Gastroesophageal sphincter (tissue), 4 donors: ENCODE measurements at regions not wholly inside any gene's neighbourhood (a gene's known extent, or its start where the extent isn't known, plus 50 kb on each side); places are given as distances from the start of the nearest gene placed in this dataset.
"Not testable (repeated sequence)": the region's sequence is repeated elsewhere in the genome, so short reads cannot be mapped to it uniquely, and the experiment has no call there.

ENCODE experiments used
- ATAC-seq: fragments of 150-250 bp; one replicate; pipeline ENCODE4 v1.9.1; 2016; ENCODE audit warnings: mild to moderate bottlenecking, moderate library complexity
- H3K27ac ChIP-seq, 4 donors: fragments of 200-600 bp; sonication (generic) in 3 of 4; 1 replicate in 3 of 4; 2 replicates in 1 of 4; pipeline ENCODE4 v1.5.1; 2016 to 2019
- H3K27me3 ChIP-seq: fragments of 200-600 bp; sonication (generic); one replicate; pipeline ENCODE4 v1.5.1; 2019
- H3K36me3 ChIP-seq, 2 donors: fragments of 200-600 bp; sonication (generic); one replicate each; pipeline ENCODE4 v1.5.1; 2019; ENCODE audit warnings: control low read depth in 1 of 2
- H3K4me1 ChIP-seq, 3 donors: fragments of 200-600 bp; sonication (generic); 1 replicate in 2 of 3; 2 replicates in 1 of 3; pipeline ENCODE4 v1.5.1; 2016 to 2019; ENCODE audit warnings: control low read depth in 2 of 3
- H3K4me3 ChIP-seq, 2 donors: fragments of 200-600 bp; sonication (generic); one replicate each; pipeline ENCODE4 v1.5.1; 2019; ENCODE audit warnings: mild to moderate bottlenecking in 1 of 2, moderate library complexity in 1 of 2
- H3K9me3 ChIP-seq, 3 donors: fragments of 200-600 bp; sonication (generic); one replicate each; pipeline ENCODE4 v1.5.1; 2017 to 2019; ENCODE audit warnings: control low read depth in 2 of 3
- CTCF ChIP-seq, 4 experiments: fragments of 200-600 bp in 2 of 4; fragments of 450-650 bp in 2 of 4; sonication (generic) in 1 of 4; IDR thresholded peaks; one replicate each; pipeline ENCODE4 v1.5.1; 2017 to 2019; ENCODE audit warnings: antibody characterized with exemption in 4 of 4, mild to moderate bottlenecking in 2 of 4, moderate library complexity in 2 of 4
- EP300 ChIP-seq: sonication (generic); formaldehyde crosslinking; IDR thresholded peaks from one replicate; pipeline ENCODE4 v1.6.1; 2017; ENCODE audit warnings: antibody characterized with exemption, mild to moderate bottlenecking
- POLR2A ChIP-seq, 2 donors: fragments of 450-650 bp; IDR thresholded peaks; one replicate each; pipeline ENCODE4 v1.6.1; 2017; ENCODE audit warnings: antibody characterized with exemption in 2 of 2, mild to moderate bottlenecking in 2 of 2, moderate library complexity in 1 of 2
- POLR2AphosphoS5 ChIP-seq: sonication (generic); formaldehyde crosslinking; IDR thresholded peaks from one replicate; pipeline ENCODE4 v1.6.1; 2017; ENCODE audit warnings: antibody characterized with exemption
- WGBS, 2 donors: methylation state at CpG; one replicate each; pipeline ENCODE4 v1.1.5; 2018; ENCODE audit warnings: low coverage in 1 of 2; 5-methylcytosine and 5-hydroxymethylcytosine counted together

DNA sequence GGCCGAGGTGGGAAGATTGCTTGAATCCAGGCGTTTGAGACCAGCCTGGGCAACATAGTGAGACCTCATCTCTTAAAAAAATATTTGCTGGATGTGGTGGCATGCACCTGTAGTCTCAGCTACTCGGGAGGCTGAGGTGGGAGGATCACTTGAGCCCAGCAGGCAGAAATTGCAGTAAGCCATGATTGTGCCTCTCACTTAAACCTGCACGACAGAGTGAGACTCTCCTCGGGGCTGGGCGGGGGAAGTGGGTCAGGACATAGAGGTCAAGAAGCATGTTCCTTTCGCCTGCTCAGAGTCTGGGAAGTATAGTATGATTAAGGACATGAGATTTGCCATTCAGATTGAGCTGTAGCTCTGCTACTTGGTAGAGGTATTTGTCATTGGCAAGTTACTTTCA, 52.3 kb downstream of the SEPTIN7 start:
- not testable (repeated sequence) for H3K9me3 ChIP-seq, H3K27me3 ChIP-seq, H3K4me3 ChIP-seq, H3K27ac ChIP-seq, H3K36me3 ChIP-seq, ATAC-seq
- H3K4me1 ChIP-seq: peaks cover 0 to 52% (median 3%) of the 10 kb centered on the region in 3 donors
- 92 to 100% methylated on average over 3 to 7 of the region's 7 CpGs for whole genome bisulfite sequencing, 2 donors

GRCh38 chr7:35854311-35854710, 53.5 kb downstream of the SEPTIN7 start:
- H3K27me3 ChIP-seq: no peaks in the 10 kb centered on the region
- H3K4me3 ChIP-seq: no peak overlapping the region
- H3K4me1 ChIP-seq: peaks cover 0 to 41% (median 0%) of the 10 kb centered on the region in 3 donors
- no peak for ATAC-seq
- H3K36me3 ChIP-seq: no peaks in the 10 kb centered on the region
- no peak overlapping the region for H3K27ac ChIP-seq
- peaks cover 0 to 3% (median 0%) of the 10 kb centered on the region in 3 donors for H3K9me3 ChIP-seq
- 25 to 29% methylated on average over 1 of the region's 1 CpG for WGBS, 2 donors
- TF ChIP-seq EP300: no peak
- TF ChIP-seq POLR2A (IDR thresholded peaks at IDR 0.05): no peak
- no peak for TF ChIP-seq POLR2AphosphoS5
- TF ChIP-seq CTCF (IDR thresholded peaks at IDR 0.05): no peak

DNA sequence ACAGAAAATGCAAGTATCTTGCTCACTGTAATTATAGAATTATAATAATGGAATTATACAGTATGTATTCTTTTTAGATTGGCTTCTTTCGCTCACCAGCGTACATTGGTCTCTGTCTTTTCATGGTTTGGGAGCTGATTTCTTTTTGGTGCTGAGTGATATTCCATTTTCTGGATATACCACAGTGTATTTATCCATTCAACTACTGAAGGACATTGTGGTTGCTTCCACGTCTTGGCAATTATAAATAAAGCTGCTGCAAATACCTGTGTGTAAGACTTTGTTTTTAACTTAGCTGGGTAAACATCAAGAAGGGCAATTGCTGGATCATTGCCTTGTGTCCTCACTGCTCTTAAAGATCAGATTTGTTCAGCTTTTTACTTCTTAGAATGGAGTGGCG, 55.3 kb downstream of the SEPTIN7 start:
- Histone ChIP-seq H3K27me3 (no peaks in the 10 kb centered on the region), H3K36me3 (no peaks in the 10 kb centered on the region), H3K27ac (no peak overlapping the region), H3K4me3 (no peak overlapping the region), H3K9me3 (peaks cover 0 to 3% (median 0%) of the 10 kb centered on the region in 3 donors), H3K4me1 (peaks cover 0 to 34% (median 0%) of the 10 kb centered on the region in 3 donors)
- TF ChIP-seq EP300 (no peak), POLR2AphosphoS5 (no peak), POLR2A (IDR thresholded peaks at IDR 0.05) (no peak), CTCF (IDR thresholded peaks at IDR 0.05) (no peak)
- 68 to 75% methylated on average over 4 of the region's 4 CpGs for WGBS, 2 donors
- no peak for ATAC-seq

DNA sequence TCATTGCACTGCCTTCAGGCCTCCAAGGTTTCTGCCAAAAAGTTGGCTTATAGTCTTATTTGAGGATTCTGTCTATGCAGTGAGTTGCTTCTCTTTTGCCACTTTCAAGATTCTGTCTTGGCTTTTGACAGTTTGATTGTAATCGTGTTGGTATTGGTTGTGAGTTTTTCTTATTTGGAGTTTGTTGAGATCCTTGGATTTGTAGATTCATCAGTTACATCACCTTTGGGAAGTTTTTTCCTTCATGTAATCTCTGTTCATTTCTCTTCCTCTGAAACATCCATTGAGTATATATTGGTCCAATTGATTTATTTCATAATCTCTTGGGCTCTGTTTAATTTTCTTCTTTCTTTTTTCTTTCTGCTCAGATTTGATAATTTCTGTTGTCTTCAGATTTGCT, 59.8 kb downstream of the SEPTIN7 start:
- Histone ChIP-seq H3K9me3 (peaks cover 0 to 3% (median 0%) of the 10 kb centered on the region in 3 donors), H3K36me3 (peaks cover 0 to 12% of the 10 kb centered on the region in 2 donors), H3K4me1 (peaks cover 0 to 12% (median 0%) of the 10 kb centered on the region in 3 donors), H3K27me3 (no peaks in the 10 kb centered on the region), H3K4me3 (no peak overlapping the region), H3K27ac (no peak overlapping the region)
- WGBS, 2 donors: 78 to 100% methylated on average over 1 of the region's 1 CpG
- no peak for ATAC-seq
- TF ChIP-seq CTCF (IDR thresholded peaks at IDR 0.05): no peak
- no peak for TF ChIP-seq POLR2AphosphoS5
- TF ChIP-seq POLR2A (IDR thresholded peaks at IDR 0.05): no peak
- no peak for TF ChIP-seq EP300

DNA sequence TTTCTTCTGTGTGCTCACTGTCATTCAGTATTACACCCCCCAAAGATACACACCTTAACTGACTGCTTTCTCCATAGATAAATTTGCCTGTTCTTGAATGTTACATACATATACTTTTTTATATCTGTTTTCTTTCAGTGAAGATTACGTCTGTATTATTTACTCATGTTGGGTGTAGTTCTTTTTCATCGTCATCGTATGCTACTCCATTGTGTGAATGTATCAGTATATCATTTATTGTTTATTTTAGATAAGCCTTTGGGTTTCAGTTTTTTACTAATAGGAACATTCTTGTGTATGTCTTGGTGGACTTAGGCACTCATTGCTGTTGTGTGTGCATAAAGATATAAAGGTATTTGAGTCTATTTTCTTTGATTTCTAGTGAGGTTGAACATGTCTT, 64.4 kb downstream of the SEPTIN7 start:
- no peak overlapping the region for H3K27ac ChIP-seq
- ATAC-seq: no peak
- no peaks in the 10 kb centered on the region for H3K9me3 ChIP-seq
- WGBS, 2 donors: 77 to 78% methylated on average over 3 of the region's 3 CpGs
- no peaks in the 10 kb centered on the region for H3K27me3 ChIP-seq
- no peak overlapping the region for H3K4me3 ChIP-seq
- peaks cover 0 to 23% of the 10 kb centered on the region in 2 donors for H3K36me3 ChIP-seq
- peaks cover 0 to 6% (median 0%) of the 10 kb centered on the region in 3 donors for H3K4me1 ChIP-seq
- TF ChIP-seq POLR2A (IDR thresholded peaks at IDR 0.05): no peak
- TF ChIP-seq CTCF (IDR thresholded peaks at IDR 0.05): no peak
- TF ChIP-seq EP300: no peak
- no peak for TF ChIP-seq POLR2AphosphoS5
